ENCODE measurements at regions not wholly inside any gene's neighbourhood (a gene's known extent, or its start where the extent isn't known, plus 50 kb on each side); places are given as distances from the start of the nearest gene placed in this dataset.
"Not testable (repeated sequence)": the region's sequence is repeated elsewhere in the genome, so short reads cannot be mapped to it uniquely, and the experiment has no call there.

- DNase-seq (ENCODE audit: low spot score), result no peak
These were observed 149.1 kb upstream of the CTAGE1 start for GRCh38 chr18:22566703-22567420.

- no peak for DNase-seq (ENCODE audit: low spot score)
These were observed 150.1 kb upstream of the CTAGE1 start for GRCh38 chr18:22567794-22568193.

GRCh38 chr18:22570492-22570891, 152.8 kb upstream of the CTAGE1 start:
- DNase-seq (ENCODE audit: low spot score), result peak; percentile 36

- DNase-seq (ENCODE audit: low spot score), result no peak
These were observed 154.6 kb upstream of the CTAGE1 start for GRCh38 chr18:22572341-22572740.

GRCh38 chr18:22579271-22579670, 161.6 kb upstream of the CTAGE1 start:
- no peak for DNase-seq (ENCODE audit: low spot score)

GRCh38 chr18:22585333-22585732, 167.6 kb upstream of the CTAGE1 start:
- no peak for DNase-seq (ENCODE audit: low spot score)

- no peak for DNase-seq (ENCODE audit: low spot score)
These were observed 168.1 kb upstream of the CTAGE1 start for GRCh38 chr18:22585821-22586220.

GRCh38 chr18:22591222-22591621, 173.5 kb upstream of the CTAGE1 start:
- no peak for DNase-seq (ENCODE audit: low spot score)

GRCh38 chr18:22594155-22594690, 176.5 kb upstream of the CTAGE1 start:
- no peak for DNase-seq (ENCODE audit: low spot score)

- no peak for DNase-seq (ENCODE audit: low spot score)
These were observed 183.8 kb upstream of the CTAGE1 start for GRCh38 chr18:22601481-22601880.

GRCh38 chr18:22602456-22602855, 184.7 kb upstream of the CTAGE1 start:
- not testable (repeated sequence) for DNase-seq (ENCODE audit: low spot score)

GRCh38 chr18:22603902-22604301, 186.2 kb upstream of the CTAGE1 start:
- no peak for DNase-seq (ENCODE audit: low spot score)

- DNase-seq (ENCODE audit: low spot score), result no peak
These were observed 186.8 kb upstream of the CTAGE1 start for GRCh38 chr18:22604390-22604985.

GRCh38 chr18:22604986-22605421, 187.3 kb upstream of the CTAGE1 start:
- DNase-seq (ENCODE audit: low spot score), result no peak

GRCh38 chr18:22605736-22606135, 188.0 kb upstream of the CTAGE1 start:
- DNase-seq (ENCODE audit: low spot score), result no peak

- DNase-seq (ENCODE audit: low spot score), result no peak
These were observed 189.0 kb upstream of the CTAGE1 start for GRCh38 chr18:22606563-22607283.

GRCh38 chr18:22607284-22607635, 189.5 kb upstream of the CTAGE1 start:
- no peak for DNase-seq (ENCODE audit: low spot score)

GRCh38 chr18:22608847-22609246, 191.1 kb upstream of the CTAGE1 start:
- DNase-seq (ENCODE audit: low spot score), result no peak

- peak; percentile 82 for DNase-seq (ENCODE audit: low spot score)
These were observed 191.9 kb upstream of the CTAGE1 start for GRCh38 chr18:22609642-22610041.

- DNase-seq (ENCODE audit: low spot score), result peak; percentile 77
These were observed 195.5 kb upstream of the CTAGE1 start for GRCh38 chr18:22613058-22613690.

- DNase-seq (ENCODE audit: low spot score), result no peak
These were observed 196.1 kb upstream of the CTAGE1 start for GRCh38 chr18:22613788-22614187.

- DNase-seq (ENCODE audit: low spot score), result no peak
These were observed 205.8 kb upstream of the CTAGE1 start for GRCh38 chr18:22623513-22623912.

All from HT-29 (cell line).